ENCODE measurements at regions not wholly inside any gene's neighbourhood (a gene's known extent, or its start where the extent isn't known, plus 50 kb on each side); places are given as distances from the start of the nearest gene placed in this dataset.

GRCh38 chr5:2919310-2920018, 168.0 kb upstream of the IRX2 start:
- Mint-ChIP-seq H3K27ac (ENCODE audit: unreplicated experiment) (no peak overlapping the region), H3K27me3 (ENCODE audit: low read depth) (peaks cover 4% of the 10 kb centered on the region), H3K4me1 (peaks cover 8% of the 10 kb centered on the region), H3K4me3 (no peak overlapping the region), H3K36me3 (ENCODE audit: low read depth) (peaks cover 2% of the 10 kb centered on the region), H3K9me3 (peaks cover 8% of the 10 kb centered on the region)
- TF ChIP-seq, protein P1, sequence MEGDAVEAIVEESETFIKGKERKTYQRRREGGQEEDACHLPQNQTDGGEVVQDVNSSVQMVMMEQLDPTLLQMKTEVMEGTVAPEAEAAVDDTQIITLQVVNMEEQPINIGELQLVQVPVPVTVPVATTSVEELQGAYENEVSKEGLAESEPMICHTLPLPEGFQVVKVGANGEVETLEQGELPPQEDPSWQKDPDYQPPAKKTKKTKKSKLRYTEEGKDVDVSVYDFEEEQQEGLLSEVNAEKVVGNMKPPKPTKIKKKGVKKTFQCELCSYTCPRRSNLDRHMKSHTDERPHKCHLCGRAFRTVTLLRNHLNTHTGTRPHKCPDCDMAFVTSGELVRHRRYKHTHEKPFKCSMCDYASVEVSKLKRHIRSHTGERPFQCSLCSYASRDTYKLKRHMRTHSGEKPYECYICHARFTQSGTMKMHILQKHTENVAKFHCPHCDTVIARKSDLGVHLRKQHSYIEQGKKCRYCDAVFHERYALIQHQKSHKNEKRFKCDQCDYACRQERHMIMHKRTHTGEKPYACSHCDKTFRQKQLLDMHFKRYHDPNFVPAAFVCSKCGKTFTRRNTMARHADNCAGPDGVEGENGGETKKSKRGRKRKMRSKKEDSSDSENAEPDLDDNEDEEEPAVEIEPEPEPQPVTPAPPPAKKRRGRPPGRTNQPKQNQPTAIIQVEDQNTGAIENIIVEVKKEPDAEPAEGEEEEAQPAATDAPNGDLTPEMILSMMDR (conservative IDR thresholded peaks at IDR 0.05) = no peak
- no peak for DNase-seq (ENCODE audit: low read depth, low spot score)

DNA sequence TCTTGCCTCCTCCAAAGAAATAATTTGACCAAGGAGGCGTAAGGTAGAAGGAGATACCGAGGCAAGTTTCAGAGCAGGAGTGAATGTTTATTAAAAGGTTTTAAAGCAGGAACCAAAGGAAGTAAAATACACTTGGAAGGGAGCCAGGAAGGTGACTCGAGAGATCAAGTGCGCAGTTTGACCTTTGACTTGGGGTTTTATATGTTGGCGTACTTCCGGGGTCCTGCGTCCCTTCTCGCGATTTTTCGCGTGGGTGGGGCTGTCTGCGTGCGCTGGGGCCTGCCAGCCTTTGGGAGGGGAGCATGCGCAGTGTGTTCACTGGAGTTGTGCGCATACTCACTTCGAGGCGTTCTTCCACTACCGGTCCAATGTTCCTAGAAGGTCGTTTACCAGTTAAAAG, 166.0 kb upstream of the IRX2 start:
- no peak for DNase-seq (ENCODE audit: low read depth, low spot score)
- Mint-ChIP-seq H3K9me3 (peaks cover 3% of the 10 kb centered on the region), H3K27ac (ENCODE audit: unreplicated experiment) (no peak overlapping the region), H3K4me1 (peaks cover 8% of the 10 kb centered on the region), H3K4me3 (no peak overlapping the region), H3K36me3 (ENCODE audit: low read depth) (peaks cover 2% of the 10 kb centered on the region), H3K27me3 (ENCODE audit: low read depth) (peaks cover 4% of the 10 kb centered on the region)
- TF ChIP-seq, protein P1 (conservative IDR thresholded peaks at IDR 0.05) = no peak

GRCh38 chr5:2917093-2917492, 165.6 kb upstream of the IRX2 start:
- no peak overlapping the region for H3K27ac Mint-ChIP-seq (ENCODE audit: unreplicated experiment)
- TF ChIP-seq, protein P1 (conservative IDR thresholded peaks at IDR 0.05) = no peak
- H3K27me3 Mint-ChIP-seq (ENCODE audit: low read depth) = peaks cover 4% of the 10 kb centered on the region
- no peak for DNase-seq (ENCODE audit: low read depth, low spot score)
- H3K36me3 Mint-ChIP-seq (ENCODE audit: low read depth) = peaks cover 2% of the 10 kb centered on the region
- H3K9me3 Mint-ChIP-seq = peaks cover 3% of the 10 kb centered on the region
- H3K4me1 Mint-ChIP-seq = peaks cover 8% of the 10 kb centered on the region
- no peak overlapping the region for H3K4me3 Mint-ChIP-seq

DNA sequence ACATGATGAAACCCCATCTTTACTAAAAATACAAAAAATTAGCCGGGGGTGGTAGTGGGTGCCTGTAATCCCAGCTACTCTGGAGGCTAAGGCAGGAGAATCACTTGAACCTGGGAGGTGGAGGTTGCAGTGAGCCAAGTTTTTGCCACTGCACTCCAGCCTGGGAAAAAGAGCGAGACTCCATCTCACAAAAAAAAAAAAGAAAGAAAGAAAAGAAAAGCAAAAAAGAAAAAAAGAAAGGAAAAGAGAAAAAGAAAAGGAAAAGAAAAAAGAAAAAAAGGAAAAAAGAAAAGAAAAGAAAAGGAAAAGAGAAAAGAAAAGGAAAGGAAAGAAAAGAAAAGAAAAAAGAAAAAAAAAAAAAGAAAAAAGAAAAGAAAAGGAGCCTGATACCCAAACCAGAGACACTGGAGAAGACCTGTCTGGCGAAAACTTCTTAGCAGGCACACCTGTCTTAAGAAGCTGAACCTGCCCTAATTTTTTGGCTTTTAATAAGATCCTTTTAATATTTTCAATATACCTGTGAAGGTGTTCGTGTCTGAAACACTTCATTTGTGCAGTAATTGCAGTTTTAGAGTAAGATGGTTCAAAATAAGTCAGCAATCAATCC, 164.7 kb upstream of the IRX2 start:
- no peak for DNase-seq (ENCODE audit: low read depth, low spot score)
- H3K4me1 Mint-ChIP-seq = peaks cover 8% of the 10 kb centered on the region
- TF ChIP-seq, protein P1 (conservative IDR thresholded peaks at IDR 0.05) = no peak
- no peak overlapping the region for H3K4me3 Mint-ChIP-seq
- H3K27ac Mint-ChIP-seq (ENCODE audit: unreplicated experiment) = no peak overlapping the region
- peaks cover 3% of the 10 kb centered on the region for H3K9me3 Mint-ChIP-seq
- no peaks in the 10 kb centered on the region for H3K36me3 Mint-ChIP-seq (ENCODE audit: low read depth)
- peaks cover 4% of the 10 kb centered on the region for H3K27me3 Mint-ChIP-seq (ENCODE audit: low read depth)

- peaks cover 4% of the 10 kb centered on the region for H3K27me3 Mint-ChIP-seq (ENCODE audit: low read depth)
These were observed 163.6 kb upstream of the IRX2 start for GRCh38 chr5:2914981-2915484.

More at GRCh38 chr5:2914981-2915484, 163.6 kb upstream of the IRX2 start:
- peaks cover 8% of the 10 kb centered on the region for H3K4me1 Mint-ChIP-seq
- peak overlapping the region; percentile 49 for H3K4me3 Mint-ChIP-seq
- H3K36me3 Mint-ChIP-seq (ENCODE audit: low read depth) = no peaks in the 10 kb centered on the region
- H3K9me3 Mint-ChIP-seq = no peaks in the 10 kb centered on the region
- TF ChIP-seq, protein P1 (conservative IDR thresholded peaks at IDR 0.05) = no peak
- no peak overlapping the region for H3K27ac Mint-ChIP-seq (ENCODE audit: unreplicated experiment)
- no peak for DNase-seq (ENCODE audit: low read depth, low spot score)
